ENCODE measurements at regions not wholly inside any gene's neighbourhood (a gene's known extent, or its start where the extent isn't known, plus 50 kb on each side); places are given as distances from the start of the nearest gene placed in this dataset.
"Not testable (repeated sequence)": the region's sequence is repeated elsewhere in the genome, so short reads cannot be mapped to it uniquely, and the experiment has no call there.

DNA sequence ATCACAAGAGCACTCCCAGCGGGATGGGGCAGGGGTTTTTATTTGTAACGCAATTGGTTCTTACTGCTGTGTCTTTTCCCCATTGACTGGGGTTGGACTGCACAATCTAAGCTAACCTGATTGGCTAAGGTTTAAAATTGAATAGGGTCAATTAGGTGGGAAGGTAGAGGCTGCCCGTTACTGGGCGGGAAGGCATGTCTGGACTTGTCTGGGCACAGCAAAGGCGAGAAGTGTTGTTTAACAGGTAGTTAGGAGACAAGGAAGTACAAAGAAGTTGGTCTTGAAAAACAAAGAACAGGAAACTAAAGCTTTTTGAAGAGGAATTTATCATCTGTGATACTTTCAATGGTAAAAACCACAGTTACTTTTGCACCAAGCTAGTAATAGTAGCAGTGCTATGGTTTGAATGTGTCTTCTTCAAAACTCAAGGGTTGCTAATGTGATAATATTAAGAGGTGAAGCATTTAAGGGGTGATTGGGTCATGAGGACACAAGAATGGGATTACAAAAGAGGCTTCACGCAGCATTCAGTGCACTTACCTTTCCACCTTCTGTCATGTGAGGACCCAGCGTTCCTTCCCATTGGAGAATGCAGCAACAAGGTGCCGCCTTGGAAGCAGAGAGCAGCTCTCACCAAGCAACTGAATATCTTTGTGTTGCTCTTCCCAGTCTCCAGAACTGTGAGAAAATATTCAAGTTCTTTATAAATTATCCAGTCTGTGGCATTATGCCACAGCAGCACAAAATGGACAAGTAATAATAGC is 875.5 kb upstream of the SORCS1 start:
- no peak overlapping the region for H3K9ac ChIP-seq (ENCODE audit: low read length in 3 of 3)
- H3K36me3 ChIP-seq (ENCODE audit: control insufficient read depth in 2 of 3, insufficient read depth in 3 of 3, low read length in 3 of 3), result no peaks in the 10 kb centered on the region
- H3K27me3 ChIP-seq (ENCODE audit: control insufficient read depth, insufficient read depth, low read length), result no peaks in the 10 kb centered on the region
- no peak overlapping the region for H3K27ac ChIP-seq (ENCODE audit: low read depth in 2 of 2, low read length in 2 of 2)
- intact Hi-C loops (cut with DNase I), result no loop called here
- DNase-seq (no peak), FAIRE-seq (no peak)
- no peaks in the 10 kb centered on the region for H3K4me1 ChIP-seq (ENCODE audit: control insufficient read depth in 2 of 3, insufficient read depth in 2 of 3, low read depth in 1 of 3, low read length in 3 of 3)
- no peaks in the 10 kb centered on the region for H3K9me3 ChIP-seq (ENCODE audit: control insufficient read depth in 2 of 3, insufficient read depth in 1 of 3, low read length in 3 of 3)
- TF ChIP-seq, protein P1, sequence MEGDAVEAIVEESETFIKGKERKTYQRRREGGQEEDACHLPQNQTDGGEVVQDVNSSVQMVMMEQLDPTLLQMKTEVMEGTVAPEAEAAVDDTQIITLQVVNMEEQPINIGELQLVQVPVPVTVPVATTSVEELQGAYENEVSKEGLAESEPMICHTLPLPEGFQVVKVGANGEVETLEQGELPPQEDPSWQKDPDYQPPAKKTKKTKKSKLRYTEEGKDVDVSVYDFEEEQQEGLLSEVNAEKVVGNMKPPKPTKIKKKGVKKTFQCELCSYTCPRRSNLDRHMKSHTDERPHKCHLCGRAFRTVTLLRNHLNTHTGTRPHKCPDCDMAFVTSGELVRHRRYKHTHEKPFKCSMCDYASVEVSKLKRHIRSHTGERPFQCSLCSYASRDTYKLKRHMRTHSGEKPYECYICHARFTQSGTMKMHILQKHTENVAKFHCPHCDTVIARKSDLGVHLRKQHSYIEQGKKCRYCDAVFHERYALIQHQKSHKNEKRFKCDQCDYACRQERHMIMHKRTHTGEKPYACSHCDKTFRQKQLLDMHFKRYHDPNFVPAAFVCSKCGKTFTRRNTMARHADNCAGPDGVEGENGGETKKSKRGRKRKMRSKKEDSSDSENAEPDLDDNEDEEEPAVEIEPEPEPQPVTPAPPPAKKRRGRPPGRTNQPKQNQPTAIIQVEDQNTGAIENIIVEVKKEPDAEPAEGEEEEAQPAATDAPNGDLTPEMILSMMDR (IDR thresholded peaks at IDR 0.05; ENCODE audit: borderline replicate concordance, extremely low read depth, insufficient read depth), result no peak
- no peak overlapping the region for H3K4me3 ChIP-seq (ENCODE audit: low read length in 3 of 3)

DNA sequence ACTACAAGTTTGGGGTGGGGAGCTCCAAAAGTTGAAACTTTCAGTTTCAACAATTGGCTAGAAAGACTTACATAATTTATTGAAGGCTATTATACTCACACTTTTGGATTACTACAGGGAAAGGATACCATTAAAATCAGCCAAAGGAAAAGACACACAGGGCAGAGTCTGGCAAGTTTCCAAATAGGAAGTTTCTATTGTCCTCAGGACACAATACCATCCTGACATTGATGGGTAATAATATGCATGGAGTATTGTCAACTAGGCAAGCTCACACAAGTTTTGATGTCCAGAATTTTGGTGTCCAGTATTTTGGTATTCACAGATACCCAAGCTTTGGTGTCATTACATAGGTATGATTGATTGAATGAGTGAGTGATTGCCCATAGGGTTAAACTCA is 872.6 kb upstream of the SORCS1 start:
- Histone ChIP-seq H3K27me3 (ENCODE audit: control insufficient read depth, insufficient read depth, low read length) (no peaks in the 10 kb centered on the region), H3K4me3 (ENCODE audit: low read length in 3 of 3) (no peak overlapping the region), H3K4me1 (ENCODE audit: control insufficient read depth in 2 of 3, insufficient read depth in 2 of 3, low read depth in 1 of 3, low read length in 3 of 3) (no peaks in the 10 kb centered on the region), H3K9ac (ENCODE audit: low read length in 3 of 3) (no peak overlapping the region), H3K36me3 (ENCODE audit: control insufficient read depth in 2 of 3, insufficient read depth in 3 of 3, low read length in 3 of 3) (no peaks in the 10 kb centered on the region), H3K27ac (ENCODE audit: low read depth in 2 of 2, low read length in 2 of 2) (no peak overlapping the region), H3K9me3 (ENCODE audit: control insufficient read depth in 2 of 3, insufficient read depth in 1 of 3, low read length in 3 of 3) (no peaks in the 10 kb centered on the region)
- intact Hi-C loops (cut with DNase I), result no loop called here
- TF ChIP-seq, protein P1 (IDR thresholded peaks at IDR 0.05; ENCODE audit: borderline replicate concordance, extremely low read depth, insufficient read depth), result no peak
- FAIRE-seq, result no peak
- DNase-seq, result no peak

DNA sequence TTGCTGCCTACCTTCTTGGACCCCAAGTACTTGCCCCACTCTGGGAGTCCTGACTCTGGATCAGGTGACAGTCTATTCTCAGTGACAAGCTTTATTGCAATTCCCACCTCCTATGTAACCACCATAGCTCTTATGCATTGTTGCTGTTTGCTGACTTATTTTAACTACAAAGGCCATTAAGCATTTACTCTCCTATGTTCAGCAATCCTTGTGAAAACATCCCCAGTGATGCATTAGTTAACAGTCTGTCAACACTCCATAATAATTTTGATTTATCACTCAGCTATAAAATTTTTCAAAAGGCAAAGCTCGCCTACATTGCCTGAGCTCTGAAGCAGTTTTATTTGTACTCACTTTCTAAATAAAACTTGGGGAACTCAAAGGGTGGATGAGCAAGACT is 871.8 kb upstream of the SORCS1 start:
- H3K27me3 ChIP-seq (ENCODE audit: control insufficient read depth, insufficient read depth, low read length), result no peaks in the 10 kb centered on the region
- no peaks in the 10 kb centered on the region for H3K36me3 ChIP-seq (ENCODE audit: control insufficient read depth in 2 of 3, insufficient read depth in 3 of 3, low read length in 3 of 3)
- DNase-seq, result peak in 2 of 5 donors; percentile 29 to 35
- no peaks in the 10 kb centered on the region for H3K4me1 ChIP-seq (ENCODE audit: control insufficient read depth in 2 of 3, insufficient read depth in 2 of 3, low read depth in 1 of 3, low read length in 3 of 3)
- TF ChIP-seq, protein P1 (IDR thresholded peaks at IDR 0.05; ENCODE audit: borderline replicate concordance, extremely low read depth, insufficient read depth), result no peak
- intact Hi-C loops (cut with DNase I), result no loop called here
- no peak overlapping the region for H3K27ac ChIP-seq (ENCODE audit: low read depth in 2 of 2, low read length in 2 of 2)
- H3K9me3 ChIP-seq (ENCODE audit: control insufficient read depth in 2 of 3, insufficient read depth in 1 of 3, low read length in 3 of 3), result no peaks in the 10 kb centered on the region
- no peak overlapping the region for H3K9ac ChIP-seq (ENCODE audit: low read length in 3 of 3)
- no peak for FAIRE-seq
- H3K4me3 ChIP-seq (ENCODE audit: low read length in 3 of 3), result no peak overlapping the region

DNA sequence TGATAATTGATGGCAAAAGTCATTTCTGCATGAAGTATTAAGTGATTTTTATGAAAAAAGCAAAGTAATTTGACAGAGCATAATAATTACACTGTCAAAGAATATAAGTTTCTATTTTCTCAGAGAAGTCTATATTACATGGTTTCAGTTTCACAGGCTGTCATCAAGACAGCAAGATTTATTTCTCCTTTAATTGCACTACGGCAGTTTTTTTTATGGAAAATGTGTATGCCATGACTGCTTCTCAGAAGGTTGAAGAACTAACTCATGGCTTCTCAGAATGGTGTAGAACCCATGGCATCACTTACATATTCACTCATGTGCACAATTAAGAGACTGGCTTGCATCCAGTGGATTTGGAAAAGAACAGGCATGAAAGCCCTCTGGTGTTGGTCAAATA is 870.3 kb upstream of the SORCS1 start:
- Histone ChIP-seq H3K9ac (ENCODE audit: low read length in 3 of 3) (no peak overlapping the region), H3K9me3 (ENCODE audit: control insufficient read depth in 2 of 3, insufficient read depth in 1 of 3, low read length in 3 of 3) (no peaks in the 10 kb centered on the region), H3K36me3 (ENCODE audit: control insufficient read depth in 2 of 3, insufficient read depth in 3 of 3, low read length in 3 of 3) (no peaks in the 10 kb centered on the region), H3K27me3 (ENCODE audit: control insufficient read depth, insufficient read depth, low read length) (no peaks in the 10 kb centered on the region), H3K4me3 (ENCODE audit: low read length in 3 of 3) (no peak overlapping the region), H3K4me1 (ENCODE audit: control insufficient read depth in 2 of 3, insufficient read depth in 2 of 3, low read depth in 1 of 3, low read length in 3 of 3) (no peaks in the 10 kb centered on the region), H3K27ac (ENCODE audit: low read depth in 2 of 2, low read length in 2 of 2) (no peak overlapping the region)
- no peak for FAIRE-seq
- intact Hi-C loops (cut with DNase I), result no loop called here
- no peak for DNase-seq
- TF ChIP-seq, protein P1 (IDR thresholded peaks at IDR 0.05; ENCODE audit: borderline replicate concordance, extremely low read depth, insufficient read depth), result no peak

DNA sequence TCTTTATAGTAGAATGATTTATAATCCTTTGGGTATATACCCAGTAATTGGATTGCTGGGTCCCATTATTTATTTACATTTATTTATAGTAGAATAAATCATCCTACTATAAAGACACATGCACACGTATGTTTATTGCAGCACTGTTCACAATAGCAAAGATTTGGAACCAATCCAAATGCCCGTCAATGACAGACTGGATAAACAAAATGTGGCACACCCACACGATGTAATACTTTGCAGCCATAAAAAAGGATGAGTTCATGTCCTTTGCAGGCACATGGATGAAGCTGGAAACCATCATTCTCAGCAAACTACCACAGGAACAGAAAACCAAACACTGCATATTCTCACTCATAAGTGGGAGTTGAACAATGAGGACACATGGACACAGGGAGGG is 869.0 kb upstream of the SORCS1 start:
- H3K4me1 ChIP-seq (ENCODE audit: control insufficient read depth in 2 of 3, insufficient read depth in 2 of 3, low read depth in 1 of 3, low read length in 3 of 3); intact Hi-C loops (cut with DNase I); H3K27ac ChIP-seq (ENCODE audit: low read depth in 2 of 2, low read length in 2 of 2); H3K9me3 ChIP-seq (ENCODE audit: control insufficient read depth in 2 of 3, insufficient read depth in 1 of 3, low read length in 3 of 3); H3K9ac ChIP-seq (ENCODE audit: low read length in 3 of 3); H3K4me3 ChIP-seq (ENCODE audit: low read length in 3 of 3); H3K27me3 ChIP-seq (ENCODE audit: control insufficient read depth, insufficient read depth, low read length); FAIRE-seq; DNase-seq; H3K36me3 ChIP-seq (ENCODE audit: control insufficient read depth in 2 of 3, insufficient read depth in 3 of 3, low read length in 3 of 3): not testable (repeated sequence)

Measured in kidney (tissue), 13 donors.